Transverse colon (tissue), 4 donors: ENCODE measurements at regions not wholly inside any gene's neighbourhood (a gene's known extent, or its start where the extent isn't known, plus 50 kb on each side); places are given as distances from the start of the nearest gene placed in this dataset.

Experiments
- CTCF ChIP-seq, 5 experiments: fragments of 200-600 bp in 3 of 5; fragments of 450-650 bp in 2 of 5; sonication (generic) in 3 of 5; IDR thresholded peaks; 1 replicate in 2 of 5; 2 replicates in 3 of 5; pipeline ENCODE4 v1.5.1; 2016 to 2017; ENCODE audit warnings: antibody characterized with exemption in 5 of 5, inconsistent platforms in 3 of 5, mild to moderate bottlenecking in 2 of 5, moderate library complexity in 1 of 5
- EP300 ChIP-seq: sonication (generic); formaldehyde crosslinking; IDR thresholded peaks from one replicate; pipeline ENCODE4 v1.6.1; 2017; ENCODE audit warnings: antibody characterized with exemption, low read depth
- POLR2A ChIP-seq: fragments of 450-650 bp; IDR thresholded peaks from one replicate; pipeline ENCODE4 v1.6.1; 2016; ENCODE audit warnings: antibody characterized with exemption, mild to moderate bottlenecking, moderate library complexity
- POLR2AphosphoS5 ChIP-seq, 3 donors: sonication (generic); formaldehyde crosslinking; IDR thresholded peaks; one replicate each; pipeline ENCODE4 v1.6.1; 2016; ENCODE audit warnings: antibody characterized with exemption in 3 of 3

- TF ChIP-seq CTCF (IDR thresholded peaks at IDR 0.05) (no peak), POLR2A (no peak), POLR2AphosphoS5 (IDR thresholded peaks at IDR 0.05) (peak in 2 of 3 donors; percentile 25 to 33), EP300 (no peak)
These were observed 247.9 kb downstream of the KLF5 start for GRCh38 chr13:73306688-73307087.
